CD4-positive, alpha-beta T cell treated with Interleukin-12 subunit alpha and Interleukin-12 subunit beta, for 1 hour (primary cell): ENCODE measurements at regions not wholly inside any gene's neighbourhood (a gene's known extent, or its start where the extent isn't known, plus 50 kb on each side); places are given as distances from the start of the nearest gene placed in this dataset.

Experiments used
- DNase-seq: peaks from one replicate; pipeline ENCODE4 v3.0.0-alpha.2; 2020

- peak; percentile 41 for DNase-seq
These were observed 201.8 kb upstream of the LRFN2 start for GRCh38 chr6:40788661-40789655.

GRCh38 chr6:40782355-40782754, 195.2 kb upstream of the LRFN2 start:
- no peak for DNase-seq

GRCh38 chr6:40780637-40781036, 193.5 kb upstream of the LRFN2 start:
- no peak for DNase-seq

- no peak for DNase-seq
These were observed 192.2 kb upstream of the LRFN2 start for GRCh38 chr6:40779409-40779808.

GRCh38 chr6:40778918-40779317, 191.8 kb upstream of the LRFN2 start:
- DNase-seq = no peak

DNA sequence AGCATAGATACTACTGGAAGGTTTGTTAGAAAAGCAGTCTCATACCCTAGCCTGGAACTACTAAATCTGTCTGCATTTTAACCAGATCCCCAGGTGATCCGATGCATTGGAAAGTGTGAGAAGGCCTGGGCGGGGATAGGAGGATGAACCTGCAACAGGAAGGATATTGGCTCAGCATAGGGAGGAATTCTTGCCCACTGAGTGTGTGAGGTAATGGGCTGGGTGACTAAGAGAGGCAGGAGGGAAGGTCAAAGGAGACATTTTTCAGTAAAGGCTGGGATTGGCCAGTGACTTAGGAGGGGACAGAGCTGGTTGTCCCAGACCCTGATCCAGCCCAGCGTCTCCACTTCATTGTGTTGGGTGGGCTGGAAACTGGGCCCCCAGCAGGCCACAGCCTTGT, 191.0 kb upstream of the LRFN2 start:
- no peak for DNase-seq

GRCh38 chr6:40774932-40775331, 187.8 kb upstream of the LRFN2 start:
- DNase-seq = no peak

DNA sequence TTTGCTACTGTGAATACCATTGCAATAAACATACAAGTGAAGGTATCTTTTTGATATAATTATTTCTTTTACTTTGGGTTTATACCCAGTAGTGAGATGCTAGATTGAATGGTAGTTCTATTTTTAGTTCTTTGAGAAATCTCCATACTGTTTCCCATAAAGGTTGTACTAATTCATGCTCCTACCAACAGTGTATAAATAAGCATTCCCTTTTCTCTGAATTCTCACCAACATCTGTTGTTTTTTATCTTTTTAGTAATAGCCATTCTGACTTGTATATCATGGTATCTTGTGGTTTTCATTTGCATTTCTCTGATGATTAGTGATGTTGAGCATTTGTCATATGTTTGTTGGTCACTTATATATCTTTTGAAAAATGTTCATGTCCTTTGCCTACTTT, 183.6 kb upstream of the LRFN2 start:
- DNase-seq = no peak

GRCh38 chr6:40764726-40765125, 177.6 kb upstream of the LRFN2 start:
- DNase-seq = no peak

DNA sequence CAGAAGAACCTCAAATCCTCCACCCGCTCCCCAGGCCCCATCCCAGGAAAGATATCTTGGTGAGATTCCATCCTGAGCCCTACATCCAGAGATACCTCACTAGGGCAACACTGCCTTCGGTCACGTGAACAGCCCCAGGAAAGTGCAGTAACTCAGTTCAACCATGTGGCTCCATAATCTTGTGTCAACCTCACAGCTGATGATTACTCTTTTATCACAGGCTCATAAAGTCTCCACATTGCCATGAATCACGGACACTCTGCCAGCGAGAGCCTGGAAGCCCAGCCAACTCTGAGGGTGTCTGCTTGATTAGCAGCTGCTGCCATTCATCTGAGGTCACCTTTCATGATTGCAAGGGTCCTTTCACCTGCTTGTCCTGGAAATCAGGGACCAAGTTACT, 175.8 kb upstream of the LRFN2 start:
- DNase-seq = no peak

DNA sequence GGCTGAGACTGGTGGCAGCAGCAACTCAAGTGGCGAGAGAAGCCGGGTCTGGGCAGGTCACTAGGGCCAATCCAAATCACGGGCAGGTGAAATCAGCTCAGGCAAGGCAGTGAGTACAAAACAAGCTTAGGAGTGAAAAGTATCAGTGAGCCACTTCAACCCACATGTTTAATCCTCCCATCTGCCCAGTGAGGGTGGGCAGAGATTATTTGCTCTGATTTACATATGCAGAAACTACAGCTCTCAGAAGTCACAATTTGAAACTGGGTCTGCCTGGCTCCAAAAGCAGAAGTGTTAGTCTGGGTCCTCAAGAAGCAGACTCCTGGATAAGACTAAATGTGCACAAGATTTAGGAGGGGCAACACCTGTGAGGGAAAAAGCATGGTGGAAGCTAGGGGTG, 173.7 kb upstream of the LRFN2 start:
- no peak for DNase-seq

DNA sequence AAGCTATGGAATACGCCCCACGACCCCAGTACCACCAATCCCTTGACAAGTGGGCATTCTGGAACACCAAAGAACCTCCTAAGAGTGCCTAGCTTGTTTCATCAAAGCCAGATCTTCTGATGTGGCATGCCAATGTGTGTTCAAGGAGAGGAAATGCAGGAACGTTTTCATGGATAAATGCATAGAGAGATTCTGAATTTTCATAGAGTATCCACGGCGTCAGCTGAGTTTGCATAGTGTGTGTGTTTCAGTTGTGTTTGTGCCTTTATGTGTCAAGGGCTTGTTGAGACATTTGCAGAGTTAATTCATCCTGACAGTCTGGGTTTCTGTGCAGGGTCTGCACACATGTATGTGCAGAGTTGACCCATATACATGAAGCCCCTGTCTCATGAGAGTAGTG, 172.7 kb upstream of the LRFN2 start:
- DNase-seq = no peak

- DNase-seq = no peak
These were observed 172.1 kb upstream of the LRFN2 start for GRCh38 chr6:40759264-40759663.

DNA sequence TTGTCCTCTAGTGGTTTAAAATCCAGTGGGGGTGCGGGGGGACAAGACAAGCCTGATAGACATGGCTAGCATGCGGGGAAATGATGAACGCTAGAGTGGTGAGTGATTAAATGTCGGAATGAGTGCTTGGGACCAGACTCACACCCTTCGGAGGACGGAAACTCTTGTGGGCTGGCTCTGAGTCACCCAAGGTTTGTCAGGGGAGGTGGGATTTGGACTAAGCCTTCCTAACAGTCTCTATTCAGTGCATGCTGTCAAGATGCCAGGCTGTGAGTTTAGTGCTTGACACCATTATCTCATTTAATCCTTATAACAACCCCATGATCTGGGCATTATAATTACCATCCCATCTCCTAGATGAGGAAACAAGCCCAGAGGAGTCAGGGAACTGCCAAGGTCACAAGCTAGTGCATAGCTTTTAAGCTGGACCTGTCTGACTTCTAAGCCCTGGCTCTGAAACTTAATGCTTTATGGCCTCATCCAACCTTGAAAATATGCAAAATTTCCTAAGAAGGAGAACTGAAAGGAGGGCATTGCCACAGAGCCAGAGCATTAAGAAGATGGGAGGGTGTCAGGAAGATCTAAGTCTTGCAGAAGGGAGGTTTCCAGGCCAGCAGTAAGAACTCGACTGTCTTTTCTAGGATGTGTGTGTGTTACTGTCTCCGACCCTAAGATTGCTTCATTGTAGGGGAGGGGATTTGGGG, 168.7 kb upstream of the LRFN2 start:
- no peak for DNase-seq

GRCh38 chr6:40755046-40755681, 168.0 kb upstream of the LRFN2 start:
- DNase-seq = no peak

GRCh38 chr6:40754461-40755045, 167.4 kb upstream of the LRFN2 start:
- DNase-seq = no peak

GRCh38 chr6:40753675-40754448, 166.7 kb upstream of the LRFN2 start:
- no peak for DNase-seq

DNA sequence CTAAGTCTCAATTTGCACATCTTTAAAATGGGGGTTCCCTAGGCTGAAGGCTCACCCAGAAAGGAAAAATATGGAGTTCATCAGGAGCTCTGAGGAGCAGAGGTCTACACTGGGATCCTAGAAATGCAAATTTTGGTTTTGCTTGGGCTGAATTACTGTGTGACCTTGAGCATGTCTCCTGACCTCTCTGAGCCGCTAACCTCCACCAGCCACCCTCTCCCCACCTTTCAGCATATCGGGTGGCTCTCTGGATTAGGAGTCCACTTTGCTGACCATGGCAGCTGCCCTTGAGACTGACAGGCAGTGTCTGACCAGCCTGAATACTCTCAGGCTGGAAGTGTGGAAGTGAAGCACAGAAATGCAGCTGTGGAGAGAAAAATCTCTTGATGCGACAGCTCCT, 165.9 kb upstream of the LRFN2 start:
- no peak for DNase-seq

DNA sequence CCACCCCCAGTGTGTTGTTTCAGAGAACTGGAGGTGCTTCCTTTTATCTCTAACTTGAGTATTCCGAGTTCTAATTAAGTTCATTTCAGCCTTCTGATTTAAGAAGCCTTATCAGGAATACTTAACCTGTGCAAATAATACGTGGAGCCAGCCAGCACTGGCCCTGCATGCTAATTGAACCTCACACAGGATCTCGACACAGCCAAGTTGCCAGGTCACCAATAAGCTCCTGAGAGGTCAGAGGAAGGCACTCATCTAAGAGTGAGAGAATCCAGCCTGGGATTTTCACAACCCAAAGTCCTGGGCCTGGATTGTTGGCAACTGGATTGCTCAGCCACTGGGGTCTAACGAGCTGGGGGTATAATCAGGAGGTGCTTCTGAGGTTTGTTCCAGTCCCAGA, 157.7 kb upstream of the LRFN2 start:
- no peak for DNase-seq

GRCh38 chr6:40743690-40744446, 156.7 kb upstream of the LRFN2 start:
- no peak for DNase-seq

DNA sequence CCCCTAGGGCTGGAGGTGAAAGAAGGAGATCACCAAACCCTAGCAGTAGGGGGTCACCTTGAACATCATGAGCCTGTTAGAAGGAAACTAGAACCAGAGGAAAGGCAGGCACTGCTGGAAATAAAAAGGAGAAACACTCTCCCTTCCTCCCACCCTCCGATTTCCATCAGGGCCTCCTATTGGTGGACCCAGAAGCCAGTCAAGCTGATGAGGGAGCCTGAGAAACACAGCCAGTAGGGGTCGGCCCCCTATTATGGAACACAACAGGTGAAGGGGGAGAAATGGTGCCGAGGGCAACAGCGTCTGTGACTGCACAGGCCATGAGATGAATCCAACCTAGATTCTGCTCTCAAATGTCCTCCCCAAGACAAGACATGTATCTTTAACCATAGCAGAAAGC, 156.1 kb upstream of the LRFN2 start:
- DNase-seq = no peak

GRCh38 chr6:40740518-40740917, 153.4 kb upstream of the LRFN2 start:
- no peak for DNase-seq
